Right cardiac atrium (tissue), 5 donors: ENCODE measurements at regions not wholly inside any gene's neighbourhood (a gene's known extent, or its start where the extent isn't known, plus 50 kb on each side); places are given as distances from the start of the nearest gene placed in this dataset.

Experiments
- ATAC-seq, 2 donors: fragments of 200-7000 bp; cut with Tn5 transposase; one replicate each; pipeline versions ENCODE4 v1.8.0 to v1.9.1; 2020; ENCODE audit warnings: moderate library complexity in 2 of 2, mild to moderate bottlenecking in 1 of 2
- DNase-seq, 3 donors: peaks; one replicate each; pipeline ENCODE4 v3.0.0-alpha.2; 2020
- H3K27ac ChIP-seq: one replicate; pipeline ENCODE4 v1.5.1; 2013; ENCODE audit warnings: mild to moderate bottlenecking, low read length, control low read depth, moderate library complexity
- H3K27me3 ChIP-seq: one replicate; pipeline ENCODE4 v1.6.1; 2013; ENCODE audit not compliant: control insufficient read depth, insufficient read depth
- H3K4me1 ChIP-seq: one replicate; pipeline ENCODE4 v1.6.1; 2013; ENCODE audit warnings: low read length; ENCODE audit not compliant: control insufficient read depth, insufficient read depth
- H3K4me3 ChIP-seq: one replicate; pipeline ENCODE4 v1.5.1; 2013; ENCODE audit warnings: low read length, control low read depth
- H3K9me3 ChIP-seq: one replicate; pipeline ENCODE4 v1.6.1; 2013; ENCODE audit warnings: low read length; ENCODE audit not compliant: control insufficient read depth
- WGBS: extraction: QIAGEN DNeasy Blood & Tissue Kit; methylation state at CpG from one replicate; pipeline ENCODE4 v1.1.7; 2013; 5-methylcytosine and 5-hydroxymethylcytosine counted together
- intact Hi-C, 4 donors: fragments of 100-400 bp; cut with DNase I; formaldehyde crosslinking; loops; one replicate each; pipeline versions ENCODE4 v1.11.0 to v1.14.0; 2022 to 2023
- donor health status: healthy with polysubstance abuse.
- donor health status: DM: no; HTN: yes; CAD: no.
- donor health status: DM: no; HTN: no; CAD: no.
- donor health status: DM: no; HTN: yes; CAD: no; lungs with severe emphysema.
- donor health status: DM: yes; HTN: yes; CAD: no.

GRCh38 chr9:22363421-22363887 is 83.2 kb upstream of the DMRTA1 start:
- H3K27me3 ChIP-seq = no peaks in the 10 kb centered on the region
- no peak for ATAC-seq
- no peak overlapping the region for H3K27ac ChIP-seq
- intact Hi-C loops = no loop called here
- DNase-seq = peak; percentile 6 to 51 (median 30)
- no peak overlapping the region for H3K4me3 ChIP-seq
- no peaks in the 10 kb centered on the region for H3K4me1 ChIP-seq
- 92% methylated on average over 31 of the region's 31 CpGs for WGBS
- H3K9me3 ChIP-seq = no peaks in the 10 kb centered on the region

- H3K4me1 ChIP-seq = no peaks in the 10 kb centered on the region
These were observed 73.0 kb upstream of the DMRTA1 start for GRCh38 chr9:22373636-22374035.

GRCh38 chr9:22374051-22374450 is 72.6 kb upstream of the DMRTA1 start:
- intact Hi-C loops = no loop called here
- no peaks in the 10 kb centered on the region for H3K4me1 ChIP-seq
- H3K27ac ChIP-seq = no peak overlapping the region
- no peak overlapping the region for H3K4me3 ChIP-seq
- H3K9me3 ChIP-seq = no peaks in the 10 kb centered on the region
- no peaks in the 10 kb centered on the region for H3K27me3 ChIP-seq
- ATAC-seq (no peak), DNase-seq (no peak)
- WGBS = 30% methylated on average over 2 of the region's 2 CpGs

More at GRCh38 chr9:22373636-22374035, 73.0 kb upstream of the DMRTA1 start:
- WGBS = 83% methylated on average over 2 of the region's 2 CpGs
- Histone ChIP-seq H3K27ac (no peak overlapping the region), H3K27me3 (no peaks in the 10 kb centered on the region), H3K4me3 (no peak overlapping the region), H3K9me3 (no peaks in the 10 kb centered on the region)
- ATAC-seq (no peak), DNase-seq (no peak)
- intact Hi-C loops = no loop called here

GRCh38 chr9:22379272-22379671 is 67.4 kb upstream of the DMRTA1 start:
- ATAC-seq = no peak
- no peaks in the 10 kb centered on the region for H3K4me1 ChIP-seq
- intact Hi-C loops = no loop called here
- H3K4me3 ChIP-seq = no peak overlapping the region
- H3K27ac ChIP-seq = no peak overlapping the region
- no peaks in the 10 kb centered on the region for H3K27me3 ChIP-seq
- H3K9me3 ChIP-seq = no peaks in the 10 kb centered on the region
- 66% methylated on average over 5 of the region's 5 CpGs for WGBS
- no peak for DNase-seq

GRCh38 chr9:22381170-22381569 is 65.5 kb upstream of the DMRTA1 start:
- DNase-seq (no peak), ATAC-seq (no peak)
- no peak overlapping the region for H3K4me3 ChIP-seq
- intact Hi-C loops = no loop called here
- H3K27me3 ChIP-seq = no peaks in the 10 kb centered on the region
- WGBS = 6% methylated on average over 1 of the region's 1 CpG
- H3K27ac ChIP-seq = no peak overlapping the region
- H3K9me3 ChIP-seq = no peaks in the 10 kb centered on the region
- no peaks in the 10 kb centered on the region for H3K4me1 ChIP-seq

GRCh38 chr9:22382331-22382730 is 64.3 kb upstream of the DMRTA1 start:
- intact Hi-C loops = no loop called here
- 70% methylated on average over 2 of the region's 2 CpGs for WGBS

GRCh38 chr9:22383718-22384117 is 62.9 kb upstream of the DMRTA1 start:
- intact Hi-C loops = no loop called here
- no peak for DNase-seq
- WGBS = 39% methylated on average over 2 of the region's 2 CpGs

More at GRCh38 chr9:22382331-22382730, 64.3 kb upstream of the DMRTA1 start:
- Histone ChIP-seq H3K4me3 (no peak overlapping the region), H3K27me3 (no peaks in the 10 kb centered on the region), H3K9me3 (no peaks in the 10 kb centered on the region), H3K4me1 (no peaks in the 10 kb centered on the region), H3K27ac (no peak overlapping the region)
- DNase-seq (no peak), ATAC-seq (no peak)

GRCh38 chr9:22389271-22389670 is 57.4 kb upstream of the DMRTA1 start:
- no peak overlapping the region for H3K27ac ChIP-seq
- no peak for DNase-seq
- 42% methylated on average over 5 of the region's 5 CpGs for WGBS
- H3K4me3 ChIP-seq = no peak overlapping the region
- intact Hi-C loops = no loop called here
- no peaks in the 10 kb centered on the region for H3K4me1 ChIP-seq
- no peak for ATAC-seq
- no peaks in the 10 kb centered on the region for H3K9me3 ChIP-seq
- no peaks in the 10 kb centered on the region for H3K27me3 ChIP-seq

More at GRCh38 chr9:22383718-22384117, 62.9 kb upstream of the DMRTA1 start:
- H3K27ac ChIP-seq = no peak overlapping the region
- no peaks in the 10 kb centered on the region for H3K4me1 ChIP-seq
- H3K9me3 ChIP-seq = no peaks in the 10 kb centered on the region
- no peak for ATAC-seq
- H3K27me3 ChIP-seq = no peaks in the 10 kb centered on the region
- no peak overlapping the region for H3K4me3 ChIP-seq

GRCh38 chr9:22392523-22392922 is 54.1 kb upstream of the DMRTA1 start:
- intact Hi-C loops = no loop called here

GRCh38 chr9:22395687-22396141 is 50.9 kb upstream of the DMRTA1 start:
- no peak for DNase-seq
- H3K27ac ChIP-seq = no peak overlapping the region
- H3K4me1 ChIP-seq = no peaks in the 10 kb centered on the region
- no peaks in the 10 kb centered on the region for H3K9me3 ChIP-seq
- 48% methylated on average over 2 of the region's 2 CpGs for WGBS
- H3K4me3 ChIP-seq = no peak overlapping the region
- intact Hi-C loops = no loop called here
- H3K27me3 ChIP-seq = no peaks in the 10 kb centered on the region
- no peak for ATAC-seq

More at GRCh38 chr9:22392523-22392922, 54.1 kb upstream of the DMRTA1 start:
- Histone ChIP-seq H3K27ac (no peak overlapping the region), H3K9me3 (no peaks in the 10 kb centered on the region), H3K4me3 (no peak overlapping the region), H3K4me1 (no peaks in the 10 kb centered on the region), H3K27me3 (no peaks in the 10 kb centered on the region)
- DNase-seq (no peak), ATAC-seq (no peak)
- 62% methylated on average over 3 of the region's 3 CpGs for WGBS
